ENCODE measurements at regions not wholly inside any gene's neighbourhood (a gene's known extent, or its start where the extent isn't known, plus 50 kb on each side); places are given as distances from the start of the nearest gene placed in this dataset.

GRCh38 chr14:104370256-104370870 is 209.2 kb upstream of the C14orf180 start:
- TF ChIP-seq CTCF (IDR thresholded peaks at IDR 0.05; ENCODE audit: control extremely low read depth, extremely low read depth, low read depth, missing control alignments) = no peak
- no peak for DNase-seq (ENCODE audit: extremely low spot score)
- POLR2A ChIA-PET = no interaction called here
- CTCF ChIA-PET = no interaction called here

- TF ChIP-seq CTCF (IDR thresholded peaks at IDR 0.05; ENCODE audit: control extremely low read depth, extremely low read depth, low read depth, missing control alignments) = no peak
- POLR2A ChIA-PET = no interaction called here
- CTCF ChIA-PET = interaction anchor here (1.4 kb wide), 1 partner anchor 11 kb away, joined by 3 read pairs; no protein-coding TSS in a partner anchor
- no peak for DNase-seq (ENCODE audit: extremely low spot score)
Measured at GRCh38 chr14:104371031-104371430, 208.5 kb upstream of the C14orf180 start.

- no peak for TF ChIP-seq CTCF (IDR thresholded peaks at IDR 0.05; ENCODE audit: control extremely low read depth, extremely low read depth, low read depth, missing control alignments)
- POLR2A ChIA-PET = no interaction called here
- CTCF ChIA-PET = interaction anchor here (1.4 kb wide), 1 partner anchor 12 kb away, joined by 3 read pairs; no protein-coding TSS in a partner anchor
- no peak for DNase-seq (ENCODE audit: extremely low spot score)
Measured at GRCh38 chr14:104371917-104372316, 207.6 kb upstream of the C14orf180 start.

GRCh38 chr14:104372390-104373054 is 207.0 kb upstream of the C14orf180 start:
- CTCF ChIA-PET = interaction anchor here (1.4 kb wide), 1 partner anchor 13 kb away, joined by 3 read pairs; no protein-coding TSS in a partner anchor
- DNase-seq (ENCODE audit: extremely low spot score) = no peak
- POLR2A ChIA-PET = no interaction called here
- no peak for TF ChIP-seq CTCF (IDR thresholded peaks at IDR 0.05; ENCODE audit: control extremely low read depth, extremely low read depth, low read depth, missing control alignments)

- no peak for DNase-seq (ENCODE audit: extremely low spot score)
- CTCF ChIA-PET = no interaction called here
- TF ChIP-seq CTCF (IDR thresholded peaks at IDR 0.05; ENCODE audit: control extremely low read depth, extremely low read depth, low read depth, missing control alignments) = no peak
- POLR2A ChIA-PET = no interaction called here
Measured at GRCh38 chr14:104373055-104373854, 206.3 kb upstream of the C14orf180 start.

- TF ChIP-seq CTCF (IDR thresholded peaks at IDR 0.05; ENCODE audit: control extremely low read depth, extremely low read depth, low read depth, missing control alignments) = no peak
- DNase-seq (ENCODE audit: extremely low spot score) = no peak
- ChIA-PET POLR2A (no interaction called here), CTCF (no interaction called here)
Measured at GRCh38 chr14:104373855-104374717, 205.5 kb upstream of the C14orf180 start.
